ENCODE measurements at regions not wholly inside any gene's neighbourhood (a gene's known extent, or its start where the extent isn't known, plus 50 kb on each side); places are given as distances from the start of the nearest gene placed in this dataset.

DNA sequence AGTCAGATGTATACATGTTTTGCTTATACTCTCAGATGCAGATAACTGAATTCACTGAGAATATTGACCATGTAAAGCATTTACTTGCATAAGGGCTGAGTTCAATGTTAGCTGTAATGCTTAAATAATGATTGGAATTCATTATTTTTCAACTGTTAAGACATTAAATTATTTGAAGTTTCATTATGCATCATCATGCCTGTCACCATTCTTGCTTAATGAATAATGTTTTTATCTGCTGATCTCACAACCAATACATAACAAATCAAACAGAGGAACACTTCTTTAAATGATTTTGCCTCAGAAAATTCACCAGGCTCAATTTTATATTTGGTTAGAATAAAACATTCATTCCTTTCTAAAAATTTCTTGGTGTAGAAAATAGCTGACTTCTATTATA is 233.4 kb downstream of the GPR37 start:
- Mint-ChIP-seq H3K27ac (no peak overlapping the region), H3K36me3 (ENCODE audit: low read depth) (no peaks in the 10 kb centered on the region), H3K9me3 (peaks cover 4% of the 10 kb centered on the region), H3K4me1 (no peaks in the 10 kb centered on the region), H3K4me3 (no peak overlapping the region), H3K27me3 (no peaks in the 10 kb centered on the region)
- ChIA-PET CTCF (no interaction called here), POLR2A (no interaction called here)
- no peak for DNase-seq

- no peaks in the 10 kb centered on the region for H3K4me1 Mint-ChIP-seq
- ChIA-PET POLR2A (no interaction called here), CTCF (no interaction called here)
- no peaks in the 10 kb centered on the region for H3K36me3 Mint-ChIP-seq (ENCODE audit: low read depth)
- H3K27ac Mint-ChIP-seq, result no peak overlapping the region
- no peaks in the 10 kb centered on the region for H3K27me3 Mint-ChIP-seq
- no peak overlapping the region for H3K4me3 Mint-ChIP-seq
- peaks cover 2% of the 10 kb centered on the region for H3K9me3 Mint-ChIP-seq
- DNase-seq, result no peak
Observed at GRCh38 chr7:124516911-124517310, 248.7 kb downstream of the GPR37 start.

DNA sequence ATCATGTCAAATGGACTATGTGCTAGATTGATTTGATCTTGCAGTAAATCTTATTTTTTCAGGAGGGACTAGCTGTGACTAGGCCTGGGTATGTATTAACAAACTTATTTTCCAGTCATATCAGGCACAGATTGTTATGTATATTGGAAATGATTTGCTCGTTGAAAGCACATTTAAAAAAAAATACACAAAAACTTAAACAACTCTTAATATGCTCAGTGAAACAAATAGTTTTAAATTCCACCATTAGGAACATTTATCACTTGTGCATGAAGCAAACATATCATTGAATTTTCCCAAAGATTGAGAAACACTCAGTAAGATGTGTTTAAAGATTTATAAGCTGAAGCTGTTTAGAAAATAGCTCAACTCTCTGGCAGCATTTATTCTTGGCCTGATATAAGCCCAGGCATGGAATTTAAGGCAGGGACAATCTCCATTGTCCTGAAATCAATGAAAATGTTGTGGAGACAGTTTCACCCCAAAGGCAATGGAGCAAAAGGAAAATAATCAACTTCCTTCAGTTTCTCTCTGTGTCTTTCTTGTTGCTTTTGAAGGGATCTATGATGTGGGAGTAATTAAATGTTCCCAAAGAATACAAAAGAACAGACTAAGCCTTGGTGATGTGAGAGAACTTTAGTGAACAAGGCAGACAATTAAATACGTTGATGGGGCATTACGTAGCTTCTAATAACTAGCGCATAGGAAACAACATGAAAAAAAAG is 250.3 kb downstream of the GPR37 start:
- no peaks in the 10 kb centered on the region for H3K4me1 Mint-ChIP-seq
- H3K9me3 Mint-ChIP-seq, result peaks cover 2% of the 10 kb centered on the region
- no peaks in the 10 kb centered on the region for H3K36me3 Mint-ChIP-seq (ENCODE audit: low read depth)
- H3K27ac Mint-ChIP-seq, result no peak overlapping the region
- POLR2A ChIA-PET, result no interaction called here
- no peak overlapping the region for H3K4me3 Mint-ChIP-seq
- CTCF ChIA-PET, result no interaction called here
- no peaks in the 10 kb centered on the region for H3K27me3 Mint-ChIP-seq
- DNase-seq, result no peak

- CTCF ChIA-PET, result no interaction called here
- H3K27ac Mint-ChIP-seq, result no peak overlapping the region
- peaks cover 2% of the 10 kb centered on the region for H3K9me3 Mint-ChIP-seq
- DNase-seq, result no peak
- POLR2A ChIA-PET, result no interaction called here
- H3K27me3 Mint-ChIP-seq, result no peaks in the 10 kb centered on the region
- no peak overlapping the region for H3K4me3 Mint-ChIP-seq
- H3K36me3 Mint-ChIP-seq (ENCODE audit: low read depth), result no peaks in the 10 kb centered on the region
- H3K4me1 Mint-ChIP-seq, result no peaks in the 10 kb centered on the region
Observed at GRCh38 chr7:124514471-124514870, 251.1 kb downstream of the GPR37 start.

GRCh38 chr7:124497176-124497575 is 268.4 kb downstream of the GPR37 start:
- no peak for DNase-seq
- Mint-ChIP-seq H3K27me3 (no peaks in the 10 kb centered on the region), H3K36me3 (ENCODE audit: low read depth) (no peaks in the 10 kb centered on the region), H3K4me1 (no peaks in the 10 kb centered on the region), H3K27ac (no peak overlapping the region), H3K9me3 (no peaks in the 10 kb centered on the region), H3K4me3 (no peak overlapping the region)
- ChIA-PET CTCF (interaction anchor here (0.7 kb wide), 1 partner anchor 70 kb away, joined by 4 read pairs; no protein-coding TSS in a partner anchor), POLR2A (no interaction called here)

DNA sequence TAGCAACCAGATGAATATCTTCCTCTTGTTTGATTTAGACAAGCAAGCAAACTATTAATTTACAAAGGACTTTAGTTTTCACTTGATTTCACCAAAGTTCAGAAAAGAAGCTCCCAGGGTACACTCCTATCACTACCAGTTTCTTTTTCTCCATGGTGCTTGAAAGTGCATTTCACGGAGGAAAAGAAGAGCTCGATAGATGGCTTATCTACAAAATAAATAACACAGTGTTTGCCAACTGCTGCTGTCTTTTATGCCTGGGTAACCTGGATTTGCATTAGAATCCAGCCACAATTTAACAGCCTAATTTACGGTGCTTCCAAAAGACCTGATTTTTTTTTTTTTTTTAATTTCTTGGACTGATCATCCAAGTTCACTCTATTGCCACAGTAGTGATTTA is 275.7 kb downstream of the GPR37 start:
- POLR2A ChIA-PET, result no interaction called here
- no peaks in the 10 kb centered on the region for H3K36me3 Mint-ChIP-seq (ENCODE audit: low read depth)
- no peak overlapping the region for H3K27ac Mint-ChIP-seq
- no peak overlapping the region for H3K4me3 Mint-ChIP-seq
- H3K4me1 Mint-ChIP-seq, result no peaks in the 10 kb centered on the region
- no peak for DNase-seq
- CTCF ChIA-PET, result no interaction called here
- no peaks in the 10 kb centered on the region for H3K9me3 Mint-ChIP-seq
- no peaks in the 10 kb centered on the region for H3K27me3 Mint-ChIP-seq

DNA sequence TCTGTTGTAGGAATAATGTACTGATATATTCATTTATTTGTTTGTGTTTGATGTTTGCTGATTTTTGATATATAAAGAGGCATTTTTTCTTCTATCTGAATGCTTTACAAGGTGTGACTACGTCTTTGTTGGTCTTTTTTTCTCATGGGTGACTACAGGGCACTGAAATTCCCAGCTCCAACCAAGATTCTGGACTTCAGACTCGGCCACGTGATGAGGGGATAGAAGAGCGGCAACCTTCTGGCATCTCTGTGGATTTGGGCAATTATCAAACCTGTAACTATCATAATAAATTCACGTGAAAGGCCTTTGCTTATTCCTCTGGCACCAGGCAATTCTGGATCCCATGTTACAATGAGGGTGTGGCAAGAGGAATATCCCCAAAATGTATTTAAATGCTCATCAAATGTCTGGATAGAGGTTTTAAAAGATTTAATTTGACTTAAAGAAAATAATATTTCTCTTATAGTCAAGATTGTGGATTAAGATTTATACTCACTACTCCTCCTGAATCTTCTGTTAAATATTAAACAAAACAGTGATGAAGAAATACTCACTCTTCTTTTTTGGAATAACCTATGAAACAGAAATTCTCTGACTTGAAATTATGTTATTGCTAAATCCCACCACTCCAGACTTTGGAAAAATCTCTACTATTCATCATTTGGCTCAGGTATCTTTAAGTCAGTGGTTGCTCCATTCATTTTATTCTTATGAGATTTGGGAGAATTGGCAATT is 276.3 kb downstream of the GPR37 start:
- ChIA-PET CTCF (no interaction called here), POLR2A (no interaction called here)
- Mint-ChIP-seq H3K9me3 (no peaks in the 10 kb centered on the region), H3K27me3 (no peaks in the 10 kb centered on the region), H3K4me3 (no peak overlapping the region), H3K27ac (no peak overlapping the region), H3K4me1 (no peaks in the 10 kb centered on the region), H3K36me3 (ENCODE audit: low read depth) (no peaks in the 10 kb centered on the region)
- no peak for DNase-seq

GRCh38 chr7:124482229-124482628 is 283.4 kb downstream of the GPR37 start:
- H3K4me1 Mint-ChIP-seq, result no peaks in the 10 kb centered on the region
- DNase-seq, result no peak
- H3K9me3 Mint-ChIP-seq, result no peaks in the 10 kb centered on the region
- H3K4me3 Mint-ChIP-seq, result no peak overlapping the region
- ChIA-PET CTCF (interaction anchor here (0.9 kb wide), 1 partner anchor 303 kb away, joined by 3 read pairs; no protein-coding TSS in a partner anchor), POLR2A (no interaction called here)
- no peaks in the 10 kb centered on the region for H3K27me3 Mint-ChIP-seq
- no peaks in the 10 kb centered on the region for H3K36me3 Mint-ChIP-seq (ENCODE audit: low read depth)
- H3K27ac Mint-ChIP-seq, result no peak overlapping the region

- DNase-seq, result no peak
- no peaks in the 10 kb centered on the region for H3K27me3 Mint-ChIP-seq
- CTCF ChIA-PET, result no interaction called here
- no peak overlapping the region for H3K4me3 Mint-ChIP-seq
- no peaks in the 10 kb centered on the region for H3K4me1 Mint-ChIP-seq
- H3K9me3 Mint-ChIP-seq, result peaks cover 2% of the 10 kb centered on the region
- no peaks in the 10 kb centered on the region for H3K36me3 Mint-ChIP-seq (ENCODE audit: low read depth)
- H3K27ac Mint-ChIP-seq, result no peak overlapping the region
- POLR2A ChIA-PET, result no interaction called here
Observed at GRCh38 chr7:124480821-124481290, 284.7 kb downstream of the GPR37 start.

DNA sequence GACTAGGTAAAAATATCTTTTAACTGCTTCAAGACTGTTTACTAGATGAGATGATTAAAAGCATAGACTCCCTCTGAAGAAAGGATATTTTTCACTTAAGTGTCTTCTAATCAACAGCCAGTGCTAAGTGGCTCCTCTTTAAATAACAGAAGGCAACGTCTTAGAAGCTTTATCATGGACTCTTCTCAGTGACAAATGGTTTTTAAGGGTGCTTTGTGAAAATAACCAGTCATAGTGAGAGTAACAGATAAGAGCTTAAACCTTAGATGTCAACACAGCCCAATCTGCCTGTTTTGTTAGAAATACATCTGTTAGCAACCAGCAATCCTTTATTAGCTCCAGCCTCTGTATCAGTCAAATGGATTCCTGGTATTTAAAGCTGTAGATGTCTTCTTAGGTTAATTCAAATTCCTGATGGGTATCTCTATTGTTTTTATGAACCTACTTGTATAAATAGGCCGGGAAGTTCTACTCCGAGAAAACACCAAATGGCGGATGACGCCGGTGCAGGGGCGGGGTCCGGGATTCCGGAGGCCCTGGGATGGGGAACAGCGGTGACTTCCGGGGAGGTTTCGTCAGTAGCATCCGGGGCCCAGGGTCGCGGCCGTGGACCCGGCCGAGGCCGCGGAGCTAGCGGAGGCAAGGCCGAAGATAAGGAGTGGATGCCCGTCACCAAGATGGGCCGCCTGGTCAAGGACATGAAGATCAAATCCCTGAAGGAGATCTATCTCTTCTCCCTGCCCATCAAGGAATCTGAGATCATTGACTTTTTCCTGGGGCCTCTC is 285.4 kb downstream of the GPR37 start:
- H3K27me3 Mint-ChIP-seq, result no peaks in the 10 kb centered on the region
- H3K9me3 Mint-ChIP-seq, result peaks cover 2% of the 10 kb centered on the region
- ChIA-PET CTCF (no interaction called here), POLR2A (no interaction called here)
- no peak for DNase-seq
- H3K4me3 Mint-ChIP-seq, result no peak overlapping the region
- H3K27ac Mint-ChIP-seq, result no peak overlapping the region
- no peaks in the 10 kb centered on the region for H3K4me1 Mint-ChIP-seq
- H3K36me3 Mint-ChIP-seq (ENCODE audit: low read depth), result no peaks in the 10 kb centered on the region

- ChIA-PET POLR2A (no interaction called here), CTCF (no interaction called here)
- Mint-ChIP-seq H3K27ac (no peak overlapping the region), H3K4me3 (no peak overlapping the region), H3K4me1 (no peaks in the 10 kb centered on the region), H3K27me3 (no peaks in the 10 kb centered on the region), H3K36me3 (ENCODE audit: low read depth) (no peaks in the 10 kb centered on the region), H3K9me3 (peaks cover 2% of the 10 kb centered on the region)
- DNase-seq, result no peak
Observed at GRCh38 chr7:124462249-124462648, 303.3 kb downstream of the GPR37 start.

GRCh38 chr7:124460555-124460954 is 305.0 kb downstream of the GPR37 start:
- Mint-ChIP-seq H3K9me3 (no peaks in the 10 kb centered on the region), H3K27ac (no peak overlapping the region), H3K36me3 (ENCODE audit: low read depth) (no peaks in the 10 kb centered on the region), H3K4me3 (no peak overlapping the region), H3K4me1 (no peaks in the 10 kb centered on the region), H3K27me3 (no peaks in the 10 kb centered on the region)
- ChIA-PET CTCF (no interaction called here), POLR2A (no interaction called here)
- DNase-seq, result no peak

DNA sequence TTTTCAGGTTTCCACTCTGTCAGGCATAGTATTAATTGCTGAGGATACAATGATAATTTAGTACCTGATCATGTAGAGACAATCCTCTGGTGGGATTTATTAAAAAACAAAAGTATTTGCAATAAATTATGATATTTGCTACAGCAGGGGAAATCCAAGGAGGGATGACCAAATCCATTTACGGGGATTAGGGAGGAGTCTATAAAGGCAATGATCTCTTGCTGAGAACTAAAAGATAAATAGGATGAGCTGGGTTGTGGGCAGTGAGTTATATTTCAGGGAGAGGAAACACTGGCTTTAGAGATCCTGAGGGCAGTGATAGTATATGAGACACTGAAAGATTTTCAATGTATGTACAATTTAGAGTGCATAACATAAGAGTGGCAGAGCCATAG is 305.5 kb downstream of the GPR37 start:
- Mint-ChIP-seq H3K4me1 (no peaks in the 10 kb centered on the region), H3K4me3 (no peak overlapping the region), H3K27me3 (no peaks in the 10 kb centered on the region), H3K36me3 (ENCODE audit: low read depth) (no peaks in the 10 kb centered on the region), H3K9me3 (no peaks in the 10 kb centered on the region), H3K27ac (no peak overlapping the region)
- DNase-seq, result no peak
- POLR2A ChIA-PET, result no interaction called here
- CTCF ChIA-PET, result no interaction called here

Data from activated CD4-positive, alpha-beta T cell treated with anti-CD3 and anti-CD28 coated beads, Interleukin-2, amount 10 ng/mL, durations not matched to agents 7 days and 5 days (primary cell).